Osteoblast (primary cell): ENCODE measurements at regions not wholly inside any gene's neighbourhood (a gene's known extent, or its start where the extent isn't known, plus 50 kb on each side); places are given as distances from the start of the nearest gene placed in this dataset.

Experiments
- DNase-seq: peaks from one replicate; pipeline ENCODE4 v3.0.0; 2011; ENCODE audit warnings: low spot score, mixed read lengths; ENCODE audit not compliant: insufficient read length; ENCODE audit errors: missing footprints
- H2AFZ ChIP-seq: 2 replicates; pipeline ENCODE4 v1.6.0; 2011; ENCODE audit warnings: mild to moderate bottlenecking, low read length
- H3K27ac ChIP-seq: 2 replicates; pipeline ENCODE4 v1.5.1; 2011; ENCODE audit warnings: mild to moderate bottlenecking, low read depth, low read length, moderate library complexity
- H3K27me3 ChIP-seq: 2 replicates; pipeline ENCODE4 v1.6.0; 2012; ENCODE audit warnings: mild to moderate bottlenecking, control low read depth, inconsistent platforms, low read length, moderate library complexity; ENCODE audit not compliant: insufficient read depth
- H3K36me3 ChIP-seq: 2 replicates; pipeline ENCODE4 v1.5.1; 2011; ENCODE audit warnings: mild to moderate bottlenecking, low read length, control low read depth, moderate library complexity; ENCODE audit not compliant: insufficient read depth
- H3K4me1 ChIP-seq: 2 replicates; pipeline ENCODE4 v1.5.1; 2011; ENCODE audit warnings: mild to moderate bottlenecking, low read length, control low read depth, moderate library complexity; ENCODE audit not compliant: insufficient read depth
- H3K4me2 ChIP-seq: 2 replicates; pipeline ENCODE4 v1.6.0; 2011; ENCODE audit warnings: mild to moderate bottlenecking, low read length; ENCODE audit not compliant: insufficient read depth
- H3K4me3 ChIP-seq: fragments of 200-600 bp; sonication (generic); 3 replicates; pipeline ENCODE4 v1.5.1; 2012; ENCODE audit warnings: mild to moderate bottlenecking, low read length, inconsistent platforms; ENCODE audit not compliant: insufficient read depth
- H3K79me2 ChIP-seq: 2 replicates; pipeline ENCODE4 v1.6.0; 2012; ENCODE audit warnings: mild to moderate bottlenecking, low read length, control low read depth, inconsistent platforms; ENCODE audit not compliant: insufficient read depth
- H3K9me3 ChIP-seq: 2 replicates; pipeline ENCODE4 v1.5.1; 2011; ENCODE audit warnings: low read depth, low read length, control low read depth
- H4K20me1 ChIP-seq: 2 replicates; pipeline ENCODE4 v1.6.0; 2012; ENCODE audit warnings: mild to moderate bottlenecking, low read length, control low read depth; ENCODE audit not compliant: insufficient read depth
- TF ChIP-seq, protein P1 (sequence below): IDR thresholded peaks from 2 replicates; pipeline ENCODE4 v1.5.1; 2011; ENCODE audit warnings: mild to moderate bottlenecking, low read depth, low read length, moderate library complexity; ENCODE audit errors: extremely low read depth

- no peak overlapping the region for H3K27ac ChIP-seq
Observed at GRCh38 chr10:58993480-58994221, 182.8 kb upstream of the PHYHIPL start.

GRCh38 chr10:58994226-58995057 lies 182.0 kb upstream of the PHYHIPL start:
- no peaks in the 10 kb centered on the region for H3K9me3 ChIP-seq
- no peak overlapping the region for H3K4me2 ChIP-seq
- no peak overlapping the region for H3K27ac ChIP-seq
- H3K27me3 ChIP-seq, result peaks cover 4% of the 10 kb centered on the region
- no peak overlapping the region for H2AFZ ChIP-seq
- H3K79me2 ChIP-seq, result no peaks in the 10 kb centered on the region
- DNase-seq, result no peak
- peaks cover 6% of the 10 kb centered on the region for H3K4me1 ChIP-seq
- no peaks in the 10 kb centered on the region for H3K36me3 ChIP-seq
- TF ChIP-seq, protein P1, sequence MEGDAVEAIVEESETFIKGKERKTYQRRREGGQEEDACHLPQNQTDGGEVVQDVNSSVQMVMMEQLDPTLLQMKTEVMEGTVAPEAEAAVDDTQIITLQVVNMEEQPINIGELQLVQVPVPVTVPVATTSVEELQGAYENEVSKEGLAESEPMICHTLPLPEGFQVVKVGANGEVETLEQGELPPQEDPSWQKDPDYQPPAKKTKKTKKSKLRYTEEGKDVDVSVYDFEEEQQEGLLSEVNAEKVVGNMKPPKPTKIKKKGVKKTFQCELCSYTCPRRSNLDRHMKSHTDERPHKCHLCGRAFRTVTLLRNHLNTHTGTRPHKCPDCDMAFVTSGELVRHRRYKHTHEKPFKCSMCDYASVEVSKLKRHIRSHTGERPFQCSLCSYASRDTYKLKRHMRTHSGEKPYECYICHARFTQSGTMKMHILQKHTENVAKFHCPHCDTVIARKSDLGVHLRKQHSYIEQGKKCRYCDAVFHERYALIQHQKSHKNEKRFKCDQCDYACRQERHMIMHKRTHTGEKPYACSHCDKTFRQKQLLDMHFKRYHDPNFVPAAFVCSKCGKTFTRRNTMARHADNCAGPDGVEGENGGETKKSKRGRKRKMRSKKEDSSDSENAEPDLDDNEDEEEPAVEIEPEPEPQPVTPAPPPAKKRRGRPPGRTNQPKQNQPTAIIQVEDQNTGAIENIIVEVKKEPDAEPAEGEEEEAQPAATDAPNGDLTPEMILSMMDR, result no peak
- H3K4me3 ChIP-seq, result no peak overlapping the region
- no peaks in the 10 kb centered on the region for H4K20me1 ChIP-seq

More at GRCh38 chr10:58993480-58994221, 182.8 kb upstream of the PHYHIPL start:
- H3K79me2 ChIP-seq, result no peaks in the 10 kb centered on the region
- no peak overlapping the region for H3K4me2 ChIP-seq
- H2AFZ ChIP-seq, result no peak overlapping the region
- H3K4me3 ChIP-seq, result no peak overlapping the region
- H3K9me3 ChIP-seq, result no peaks in the 10 kb centered on the region
- no peak for DNase-seq
- H3K27me3 ChIP-seq, result peaks cover 4% of the 10 kb centered on the region
- TF ChIP-seq, protein P1, result no peak
- no peaks in the 10 kb centered on the region for H3K36me3 ChIP-seq
- no peaks in the 10 kb centered on the region for H3K4me1 ChIP-seq
- H4K20me1 ChIP-seq, result no peaks in the 10 kb centered on the region

DNA sequence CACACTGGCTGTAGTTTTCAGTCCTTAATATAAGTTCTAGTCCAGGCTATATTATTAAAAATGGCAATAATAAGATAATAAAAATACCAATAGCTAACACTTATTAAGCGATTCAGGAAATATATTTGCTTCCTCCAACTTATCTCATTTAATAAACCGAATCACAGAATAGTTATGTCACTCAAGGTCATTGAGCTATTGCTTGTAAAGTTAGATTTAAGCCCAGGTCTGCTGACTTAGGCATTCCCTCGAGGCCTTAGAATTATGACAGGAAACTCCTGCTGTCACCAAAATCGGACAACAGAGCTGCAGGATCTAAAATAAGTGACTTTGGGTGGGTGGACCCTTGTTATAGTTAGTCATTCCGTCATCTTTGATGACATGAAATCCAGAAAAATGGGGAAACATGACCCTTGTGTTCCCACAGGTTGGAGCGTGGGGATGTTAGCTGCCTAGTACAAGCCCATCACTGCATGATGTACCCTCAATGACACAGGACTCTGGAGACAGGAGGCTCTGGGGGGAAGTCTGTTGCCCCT lies 181.3 kb upstream of the PHYHIPL start:
- Histone ChIP-seq H3K4me2 (no peak overlapping the region), H3K4me3 (no peak overlapping the region), H3K27me3 (peaks cover 4% of the 10 kb centered on the region), H3K4me1 (peaks cover 7% of the 10 kb centered on the region), H2AFZ (no peak overlapping the region), H4K20me1 (no peaks in the 10 kb centered on the region), H3K27ac (no peak overlapping the region), H3K9me3 (no peaks in the 10 kb centered on the region), H3K79me2 (no peaks in the 10 kb centered on the region), H3K36me3 (no peaks in the 10 kb centered on the region)
- TF ChIP-seq, protein P1, result no peak
- DNase-seq, result no peak

DNA sequence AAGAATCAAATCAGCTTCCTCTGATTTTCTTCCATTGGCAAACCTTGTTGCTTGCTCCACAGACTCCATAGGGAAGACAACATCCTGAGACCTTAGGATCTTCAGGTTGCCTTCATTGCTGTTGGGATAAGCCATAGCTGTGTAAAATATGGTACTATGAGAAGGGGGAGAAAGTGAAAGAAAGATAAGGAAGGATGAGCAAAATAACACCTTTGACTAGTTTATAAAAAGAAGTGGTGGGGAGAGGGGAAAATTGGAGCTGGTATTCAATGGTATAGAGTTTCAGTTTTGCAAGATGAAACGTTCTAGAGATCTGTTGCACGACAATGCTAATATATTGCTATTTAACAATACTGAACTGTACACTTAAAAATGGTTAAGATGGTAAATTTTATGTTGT lies 180.4 kb upstream of the PHYHIPL start:
- H3K27ac ChIP-seq, result no peak overlapping the region
- no peaks in the 10 kb centered on the region for H3K9me3 ChIP-seq
- no peaks in the 10 kb centered on the region for H4K20me1 ChIP-seq
- TF ChIP-seq, protein P1, result no peak
- H2AFZ ChIP-seq, result no peak overlapping the region
- H3K79me2 ChIP-seq, result no peaks in the 10 kb centered on the region
- peaks cover 4% of the 10 kb centered on the region for H3K27me3 ChIP-seq
- no peak for DNase-seq
- no peaks in the 10 kb centered on the region for H3K36me3 ChIP-seq
- H3K4me1 ChIP-seq, result peaks cover 10% of the 10 kb centered on the region
- no peak overlapping the region for H3K4me2 ChIP-seq
- no peak overlapping the region for H3K4me3 ChIP-seq
